Right atrium auricular region (tissue), 2 donors: ENCODE measurements at regions not wholly inside any gene's neighbourhood (a gene's known extent, or its start where the extent isn't known, plus 50 kb on each side); places are given as distances from the start of the nearest gene placed in this dataset.

Source experiments
- DNase-seq: peaks from one replicate; pipeline ENCODE4 v3.0.0-alpha.2; 2019; ENCODE audit warnings: low spot score
- H3K27ac ChIP-seq, 2 donors: fragments of 200-600 bp; sonication (generic); 1 replicate in 1 of 2; 2 replicates in 1 of 2; pipeline ENCODE4 v1.5.1; 2016 to 2019
- H3K27me3 ChIP-seq, 2 donors: fragments of 200-600 bp; sonication (generic); one replicate each; pipeline versions ENCODE4 v1.5.1 to v1.6.0; 2017 to 2019
- H3K36me3 ChIP-seq: fragments of 200-600 bp; sonication (generic); one replicate; pipeline ENCODE4 v1.5.1; 2016
- H3K4me1 ChIP-seq, 2 donors: fragments of 200-600 bp; sonication (generic); one replicate each; pipeline versions ENCODE4 v1.5.1 to v1.6.0; 2017 to 2019
- H3K4me3 ChIP-seq, 2 donors: fragments of 200-600 bp; sonication (generic); 1 replicate in 1 of 2; 2 replicates in 1 of 2; pipeline ENCODE4 v1.5.1; 2017 to 2019; ENCODE audit warnings: mild to moderate bottlenecking in 1 of 2, moderate library complexity in 1 of 2
- H3K9me3 ChIP-seq, 2 donors: fragments of 200-600 bp; sonication (generic); one replicate each; pipeline ENCODE4 v1.5.1; 2019
- TF ChIP-seq, protein P1 (sequence below), 2 donors: fragments of 200-600 bp; sonication (generic); IDR thresholded peaks; one replicate each; pipeline ENCODE4 v1.5.1; 2019; ENCODE audit warnings: antibody characterized with exemption in 2 of 2

DNA sequence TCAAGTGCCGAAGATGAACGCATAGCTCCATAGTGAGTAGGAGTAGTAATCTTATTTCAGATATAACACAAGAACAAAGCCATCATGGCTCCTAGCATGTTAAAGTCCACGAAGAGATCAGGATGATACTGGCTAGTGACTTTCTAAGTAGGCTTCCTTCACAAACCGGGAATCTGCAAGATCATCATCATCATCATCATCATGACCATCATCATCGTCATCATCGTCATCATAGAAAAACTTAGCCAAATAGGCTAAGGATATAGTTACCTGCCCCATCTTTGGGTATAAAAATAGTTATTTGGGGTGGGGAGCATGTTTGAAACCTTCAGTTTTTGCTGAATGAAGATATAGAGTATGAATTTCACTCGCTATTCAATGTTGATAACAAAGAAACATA lies 57.9 kb downstream of the PYDC2 start:
- DNase-seq = no peak
- H3K4me3 ChIP-seq = no peak overlapping the region
- H3K36me3 ChIP-seq = no peaks in the 10 kb centered on the region
- H3K4me1 ChIP-seq = no peaks in the 10 kb centered on the region
- no peaks in the 10 kb centered on the region for H3K9me3 ChIP-seq
- no peaks in the 10 kb centered on the region for H3K27me3 ChIP-seq
- TF ChIP-seq, protein P1, sequence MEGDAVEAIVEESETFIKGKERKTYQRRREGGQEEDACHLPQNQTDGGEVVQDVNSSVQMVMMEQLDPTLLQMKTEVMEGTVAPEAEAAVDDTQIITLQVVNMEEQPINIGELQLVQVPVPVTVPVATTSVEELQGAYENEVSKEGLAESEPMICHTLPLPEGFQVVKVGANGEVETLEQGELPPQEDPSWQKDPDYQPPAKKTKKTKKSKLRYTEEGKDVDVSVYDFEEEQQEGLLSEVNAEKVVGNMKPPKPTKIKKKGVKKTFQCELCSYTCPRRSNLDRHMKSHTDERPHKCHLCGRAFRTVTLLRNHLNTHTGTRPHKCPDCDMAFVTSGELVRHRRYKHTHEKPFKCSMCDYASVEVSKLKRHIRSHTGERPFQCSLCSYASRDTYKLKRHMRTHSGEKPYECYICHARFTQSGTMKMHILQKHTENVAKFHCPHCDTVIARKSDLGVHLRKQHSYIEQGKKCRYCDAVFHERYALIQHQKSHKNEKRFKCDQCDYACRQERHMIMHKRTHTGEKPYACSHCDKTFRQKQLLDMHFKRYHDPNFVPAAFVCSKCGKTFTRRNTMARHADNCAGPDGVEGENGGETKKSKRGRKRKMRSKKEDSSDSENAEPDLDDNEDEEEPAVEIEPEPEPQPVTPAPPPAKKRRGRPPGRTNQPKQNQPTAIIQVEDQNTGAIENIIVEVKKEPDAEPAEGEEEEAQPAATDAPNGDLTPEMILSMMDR (IDR thresholded peaks at IDR 0.05) = no peak
- no peak overlapping the region for H3K27ac ChIP-seq

DNA sequence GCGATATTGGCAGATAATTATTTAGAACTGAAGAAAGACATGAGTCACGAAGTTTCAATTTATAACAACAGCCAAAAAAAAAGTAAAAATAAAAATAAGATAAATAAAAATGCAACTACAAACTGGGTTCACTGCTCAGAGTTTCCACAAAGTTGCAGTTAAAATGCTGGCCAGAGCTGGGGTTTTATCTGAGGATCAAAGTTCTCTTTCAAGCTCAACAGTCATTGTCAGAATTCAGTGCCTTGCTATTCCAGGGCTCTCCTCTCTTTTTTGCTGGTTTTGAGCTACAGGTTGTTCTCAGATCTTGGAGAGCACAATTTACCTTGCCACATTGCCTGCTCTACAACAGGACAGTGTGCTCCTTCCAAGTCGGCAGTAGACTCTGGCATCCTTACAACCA lies 60.1 kb downstream of the PYDC2 start:
- DNase-seq = no peak

DNA sequence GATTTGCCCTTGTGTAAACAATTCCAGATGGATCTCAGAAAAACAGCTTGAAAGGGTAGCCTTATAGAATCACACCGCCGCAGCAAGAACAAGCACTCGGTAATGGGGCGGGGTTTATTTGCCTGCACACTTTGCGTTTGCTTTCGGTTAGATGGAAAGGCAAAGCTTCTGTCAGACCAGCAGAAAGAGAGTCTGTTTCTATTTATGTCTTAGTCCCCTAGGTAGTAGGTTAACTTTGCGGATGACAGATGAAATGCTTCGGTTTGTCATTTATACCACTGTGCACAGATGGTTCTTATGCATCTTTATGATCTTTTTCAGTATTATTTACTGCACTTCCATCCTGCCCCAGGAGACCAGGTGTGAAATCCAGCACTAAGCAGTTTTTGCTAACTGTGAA lies 62.2 kb downstream of the PYDC2 start:
- no peaks in the 10 kb centered on the region for H3K4me1 ChIP-seq
- TF ChIP-seq, protein P1 (IDR thresholded peaks at IDR 0.05) = no peak
- H3K4me3 ChIP-seq = no peak overlapping the region
- H3K27ac ChIP-seq = no peak overlapping the region
- DNase-seq = no peak
- H3K36me3 ChIP-seq = no peaks in the 10 kb centered on the region
- no peaks in the 10 kb centered on the region for H3K27me3 ChIP-seq
- H3K9me3 ChIP-seq = no peaks in the 10 kb centered on the region

More for the DNA sequence above, 60.1 kb downstream of the PYDC2 start:
- no peaks in the 10 kb centered on the region for H3K9me3 ChIP-seq
- no peak overlapping the region for H3K4me3 ChIP-seq
- H3K27ac ChIP-seq = no peak overlapping the region
- TF ChIP-seq, protein P1 (IDR thresholded peaks at IDR 0.05) = no peak
- H3K27me3 ChIP-seq = no peaks in the 10 kb centered on the region
- no peaks in the 10 kb centered on the region for H3K36me3 ChIP-seq
- H3K4me1 ChIP-seq = no peaks in the 10 kb centered on the region

DNA sequence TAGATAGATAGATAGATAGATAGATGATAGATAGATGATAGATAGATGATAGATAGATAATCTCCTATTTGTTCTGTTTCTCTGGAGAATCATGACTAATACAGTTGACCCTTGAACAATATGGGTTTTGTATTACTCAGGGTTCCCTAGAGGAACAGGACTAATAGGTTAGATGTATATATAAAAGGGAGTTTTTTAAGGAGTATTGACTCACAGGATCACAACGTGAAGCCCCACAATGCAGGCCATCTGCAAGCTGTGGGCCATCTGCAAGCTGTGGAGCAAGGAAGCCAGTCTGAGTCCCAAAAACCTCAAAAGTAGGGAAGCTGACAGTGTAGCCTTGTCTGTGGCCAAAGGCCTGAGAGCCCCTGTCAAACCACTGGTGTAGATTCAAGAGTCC lies 67.6 kb downstream of the PYDC2 start:
- H3K36me3 ChIP-seq = no peaks in the 10 kb centered on the region
- H3K4me1 ChIP-seq = no peaks in the 10 kb centered on the region
- H3K4me3 ChIP-seq = no peak overlapping the region
- H3K27me3 ChIP-seq = no peaks in the 10 kb centered on the region
- H3K9me3 ChIP-seq = no peaks in the 10 kb centered on the region
- no peak for DNase-seq
- no peak overlapping the region for H3K27ac ChIP-seq
- TF ChIP-seq, protein P1 (IDR thresholded peaks at IDR 0.05) = no peak

DNA sequence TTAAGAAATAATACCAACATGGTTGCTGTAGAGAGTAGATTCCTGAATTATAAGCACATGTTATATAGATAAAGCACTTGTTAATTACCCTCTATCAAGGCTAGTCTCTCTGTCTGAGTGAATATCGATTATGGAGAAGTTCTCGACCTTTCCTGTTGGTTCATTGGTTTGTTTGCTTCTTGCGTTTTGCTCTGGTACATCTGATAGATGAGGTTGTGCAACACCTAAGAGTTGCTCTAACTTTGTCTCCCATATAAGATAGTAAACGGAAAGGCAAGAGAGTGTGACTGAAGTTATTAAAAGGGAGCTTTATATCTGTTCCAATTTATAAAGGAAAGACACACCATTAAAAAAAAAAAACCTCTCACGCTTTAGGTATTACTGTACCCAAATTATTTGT lies 69.0 kb downstream of the PYDC2 start:
- Histone ChIP-seq H3K4me3 (no peak overlapping the region), H3K4me1 (no peaks in the 10 kb centered on the region), H3K36me3 (no peaks in the 10 kb centered on the region), H3K9me3 (no peaks in the 10 kb centered on the region), H3K27ac (no peak overlapping the region), H3K27me3 (no peaks in the 10 kb centered on the region)
- TF ChIP-seq, protein P1 (IDR thresholded peaks at IDR 0.05) = no peak
- no peak for DNase-seq

DNA sequence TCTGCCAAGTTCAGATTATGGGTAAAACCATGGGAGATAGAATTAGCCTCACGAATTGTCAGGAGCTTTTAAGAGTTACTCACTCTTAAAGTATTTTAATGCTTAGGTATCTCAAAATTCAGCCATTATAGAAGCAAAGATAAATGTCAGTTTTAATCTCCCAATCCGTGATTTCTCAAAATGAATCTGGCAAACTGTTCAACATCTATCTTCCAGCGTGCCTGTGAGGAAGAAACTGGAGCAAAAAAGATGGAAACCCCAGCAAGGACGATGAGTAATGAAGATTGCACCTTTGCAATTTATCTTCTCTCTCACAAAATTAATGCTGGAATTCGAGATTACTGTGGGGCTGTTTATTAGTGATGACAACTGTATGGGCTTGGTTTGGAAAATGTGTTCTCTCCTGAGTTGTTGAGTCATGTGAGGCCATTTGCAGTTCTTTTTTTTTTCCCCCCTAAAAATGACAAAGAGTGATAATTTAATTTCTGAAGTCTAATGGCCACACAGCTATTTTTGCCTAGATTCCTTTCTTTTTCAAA lies 70.5 kb downstream of the PYDC2 start:
- Histone ChIP-seq H3K27me3 (no peaks in the 10 kb centered on the region), H3K9me3 (no peaks in the 10 kb centered on the region), H3K4me1 (no peaks in the 10 kb centered on the region), H3K27ac (no peak overlapping the region), H3K4me3 (no peak overlapping the region), H3K36me3 (no peaks in the 10 kb centered on the region)
- TF ChIP-seq, protein P1 (IDR thresholded peaks at IDR 0.05) = no peak
- DNase-seq = no peak
